ENCODE measurements at regions not wholly inside any gene's neighbourhood (a gene's known extent, or its start where the extent isn't known, plus 50 kb on each side); places are given as distances from the start of the nearest gene placed in this dataset.

DNA sequence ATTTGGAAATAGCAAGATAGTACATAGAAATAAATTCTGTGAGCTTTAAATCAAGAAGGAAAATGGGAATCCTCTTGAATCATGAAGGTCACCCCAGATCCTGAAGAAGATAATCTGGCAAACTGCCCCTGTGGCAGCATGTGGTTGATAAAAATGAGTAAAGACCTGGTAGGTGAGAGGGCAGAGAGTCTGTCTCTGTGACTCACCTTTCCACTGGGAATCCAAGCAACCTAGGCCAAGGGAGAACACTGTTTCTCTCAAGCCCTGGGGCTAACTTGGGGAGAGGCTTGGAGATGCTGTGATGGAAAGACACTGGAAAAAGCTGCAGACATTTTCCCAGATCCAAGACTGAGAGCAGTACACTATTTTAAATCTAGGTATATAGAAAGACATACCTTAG, 185.8 kb upstream of the CNTNAP5 start:
- TF ChIP-seq POLR2AphosphoS5 (IDR thresholded peaks at IDR 0.05) = no peak
- TF ChIP-seq CTCF (IDR thresholded peaks at IDR 0.05) = no peak
- TF ChIP-seq POLR2A (IDR thresholded peaks at IDR 0.05) = no peak
